GM12875 (cell line): ENCODE measurements at regions not wholly inside any gene's neighbourhood (a gene's known extent, or its start where the extent isn't known, plus 50 kb on each side); places are given as distances from the start of the nearest gene placed in this dataset.

Experiments used
- H3K4me3 ChIP-seq: one replicate; pipeline ENCODE4 v1.5.1; 2011; ENCODE audit warnings: low read depth, low read length, control low read depth
- CTCF ChIP-seq: IDR thresholded peaks from 2 replicates; pipeline ENCODE4 v1.5.1; 2011; ENCODE audit warnings: low read depth, mild to moderate bottlenecking, control low read depth, inconsistent platforms, low read length, moderate library complexity, borderline replicate concordance; ENCODE audit not compliant: insufficient read depth

- H3K4me3 ChIP-seq = no peak overlapping the region
- no peak for TF ChIP-seq CTCF
Observed at GRCh38 chr9:673264-673965, 168.1 kb upstream of the DMRT1 start.

DNA sequence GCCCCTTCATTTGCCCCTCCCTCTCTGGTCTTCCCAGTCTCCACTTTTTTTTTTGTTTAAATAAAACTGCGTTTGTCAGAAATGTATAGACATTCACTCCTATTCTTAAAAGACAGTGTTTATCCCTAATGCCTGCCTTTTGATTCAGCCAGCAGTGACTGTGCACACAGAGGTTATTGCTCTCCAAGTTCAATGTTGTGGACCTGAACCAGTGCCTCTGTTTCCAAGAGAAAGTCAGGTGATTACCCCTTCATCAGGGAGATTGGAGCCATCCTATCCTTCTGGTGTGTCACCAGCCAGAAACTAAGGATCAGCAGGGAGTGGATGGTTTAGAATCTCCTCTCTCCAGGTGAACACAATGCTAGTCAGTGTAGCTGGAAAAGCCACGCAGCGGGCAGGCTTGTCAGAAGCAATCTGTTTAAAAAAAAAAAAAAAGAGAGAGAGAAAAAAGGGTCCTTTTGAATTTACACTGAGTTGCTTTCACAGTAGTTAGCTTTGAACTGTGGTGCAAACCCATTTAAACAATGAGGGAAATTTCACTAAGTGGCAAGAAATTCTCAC is 167.5 kb upstream of the DMRT1 start:
- no peak for TF ChIP-seq CTCF
- no peak overlapping the region for H3K4me3 ChIP-seq

GRCh38 chr9:675697-676370 is 165.7 kb upstream of the DMRT1 start:
- TF ChIP-seq CTCF = no peak
- no peak overlapping the region for H3K4me3 ChIP-seq

DNA sequence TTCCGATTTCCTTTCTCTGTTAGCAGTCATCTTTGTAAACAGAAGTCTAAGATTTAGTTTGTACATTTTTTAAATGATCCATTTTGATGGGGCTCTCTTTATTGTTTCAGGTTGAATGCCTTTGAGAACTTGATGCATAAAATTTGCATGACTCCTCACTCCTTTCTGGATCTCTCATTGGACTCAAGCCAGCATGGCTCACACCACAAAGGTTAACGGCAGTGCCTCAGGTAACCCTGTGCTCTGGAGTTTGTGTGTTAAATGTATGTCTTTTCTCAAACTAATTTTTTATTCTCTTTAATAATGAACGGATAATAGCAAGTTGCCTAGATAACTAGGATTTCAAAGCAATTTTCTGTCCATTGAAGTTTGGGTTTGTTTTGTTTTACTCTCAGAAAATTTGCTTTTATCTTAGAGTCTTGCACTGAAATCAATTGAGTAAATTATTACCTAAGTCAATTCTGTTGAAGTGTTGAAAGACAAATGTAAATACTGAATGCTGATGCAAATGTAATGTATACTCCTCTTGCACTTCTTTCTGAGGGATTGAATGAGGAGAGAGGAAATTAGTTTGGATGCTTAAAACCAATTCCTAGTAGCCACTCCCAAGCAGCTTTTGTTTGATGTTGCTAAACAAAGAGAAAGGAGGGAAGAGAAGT is 164.6 kb upstream of the DMRT1 start:
- no peak overlapping the region for H3K4me3 ChIP-seq
- no peak for TF ChIP-seq CTCF

GRCh38 chr9:677461-678097 is 163.9 kb upstream of the DMRT1 start:
- no peak for TF ChIP-seq CTCF
- no peak overlapping the region for H3K4me3 ChIP-seq

- no peak overlapping the region for H3K4me3 ChIP-seq
- TF ChIP-seq CTCF = no peak
Observed at GRCh38 chr9:678897-679296, 162.6 kb upstream of the DMRT1 start.

- H3K4me3 ChIP-seq = no peak overlapping the region
- no peak for TF ChIP-seq CTCF
Observed at GRCh38 chr9:679462-679861, 162.0 kb upstream of the DMRT1 start.
